Dendritic cell treated with granulocyte-macrophage colony-stimulating factor and Interleukin-4, amounts not matched to agents 40 ng/mL and 50 ng/mL, for 4 days (primary cell): ENCODE measurements at regions not wholly inside any gene's neighbourhood (a gene's known extent, or its start where the extent isn't known, plus 50 kb on each side); places are given as distances from the start of the nearest gene placed in this dataset.

Experiments
- H3K27ac Mint-ChIP-seq: one replicate; pipeline ENCODE4 v1.8.0; 2022; ENCODE audit warnings: mild to moderate bottlenecking, mixed read lengths
- H3K27me3 Mint-ChIP-seq: one replicate; pipeline ENCODE4 v1.8.0; 2022; ENCODE audit warnings: mild to moderate bottlenecking, mixed read lengths
- H3K36me3 Mint-ChIP-seq: one replicate; pipeline ENCODE4 v1.8.0; 2022; ENCODE audit warnings: low read depth, mixed read lengths
- H3K4me1 Mint-ChIP-seq: one replicate; pipeline ENCODE4 v1.8.0; 2022; ENCODE audit warnings: low read depth, mixed read lengths
- H3K4me3 Mint-ChIP-seq: one replicate; pipeline ENCODE4 v1.8.0; 2022; ENCODE audit warnings: mild to moderate bottlenecking, moderate library complexity, mixed read lengths
- H3K9me3 Mint-ChIP-seq: one replicate; pipeline ENCODE4 v1.8.0; 2022; ENCODE audit warnings: mixed read lengths
- intact Hi-C: fragments of 100-400 bp; cut with micrococcal nuclease; formaldehyde crosslinking; loops from one replicate; pipeline ENCODE4 v1.15.0; 2022

GRCh38 chr5:68423154-68423811, 207.7 kb downstream of the PIK3R1 start:
- Mint-ChIP-seq H3K27ac (peak overlapping the region; percentile 8), H3K4me3 (no peak overlapping the region), H3K9me3 (no peaks in the 10 kb centered on the region), H3K36me3 (no peaks in the 10 kb centered on the region), H3K4me1 (peaks cover 53% of the 10 kb centered on the region), H3K27me3 (peaks cover 18% of the 10 kb centered on the region)
- intact Hi-C loops, result no loop called here

- intact Hi-C loops, result no loop called here
- Mint-ChIP-seq H3K9me3 (no peaks in the 10 kb centered on the region), H3K27me3 (peaks cover 23% of the 10 kb centered on the region), H3K36me3 (no peaks in the 10 kb centered on the region), H3K4me1 (peaks cover 44% of the 10 kb centered on the region), H3K27ac (no peak overlapping the region), H3K4me3 (no peak overlapping the region)
Measured at GRCh38 chr5:68424799-68425537, 209.4 kb downstream of the PIK3R1 start.

- Mint-ChIP-seq H3K27ac (no peak overlapping the region), H3K36me3 (no peaks in the 10 kb centered on the region), H3K27me3 (peaks cover 25% of the 10 kb centered on the region), H3K4me3 (no peak overlapping the region), H3K4me1 (peaks cover 36% of the 10 kb centered on the region), H3K9me3 (no peaks in the 10 kb centered on the region)
- intact Hi-C loops, result no loop called here
Measured at GRCh38 chr5:68426586-68426985, 211.0 kb downstream of the PIK3R1 start.

- no peak overlapping the region for H3K4me3 Mint-ChIP-seq
- H3K27ac Mint-ChIP-seq, result no peak overlapping the region
- H3K4me1 Mint-ChIP-seq, result peaks cover 38% of the 10 kb centered on the region
Measured at GRCh38 chr5:68428231-68428811, 212.8 kb downstream of the PIK3R1 start.

GRCh38 chr5:68429510-68429909, 214.0 kb downstream of the PIK3R1 start:
- intact Hi-C loops, result no loop called here
- H3K9me3 Mint-ChIP-seq, result no peaks in the 10 kb centered on the region
- peaks cover 40% of the 10 kb centered on the region for H3K4me1 Mint-ChIP-seq
- no peaks in the 10 kb centered on the region for H3K36me3 Mint-ChIP-seq
- peaks cover 23% of the 10 kb centered on the region for H3K27me3 Mint-ChIP-seq
- no peak overlapping the region for H3K4me3 Mint-ChIP-seq
- H3K27ac Mint-ChIP-seq, result no peak overlapping the region

More at GRCh38 chr5:68428231-68428811, 212.8 kb downstream of the PIK3R1 start:
- Mint-ChIP-seq H3K36me3 (no peaks in the 10 kb centered on the region), H3K9me3 (no peaks in the 10 kb centered on the region), H3K27me3 (peaks cover 23% of the 10 kb centered on the region)
- intact Hi-C loops, result no loop called here

- Mint-ChIP-seq H3K9me3 (no peaks in the 10 kb centered on the region), H3K27ac (no peak overlapping the region), H3K4me3 (no peak overlapping the region), H3K4me1 (peaks cover 41% of the 10 kb centered on the region), H3K27me3 (peaks cover 23% of the 10 kb centered on the region), H3K36me3 (no peaks in the 10 kb centered on the region)
- intact Hi-C loops, result no loop called here
Measured at GRCh38 chr5:68430279-68430678, 214.7 kb downstream of the PIK3R1 start.

- H3K4me1 Mint-ChIP-seq, result peaks cover 44% of the 10 kb centered on the region
- H3K4me3 Mint-ChIP-seq, result no peak overlapping the region
- H3K27me3 Mint-ChIP-seq, result peaks cover 23% of the 10 kb centered on the region
- intact Hi-C loops, result no loop called here
- H3K9me3 Mint-ChIP-seq, result no peaks in the 10 kb centered on the region
- no peak overlapping the region for H3K27ac Mint-ChIP-seq
- H3K36me3 Mint-ChIP-seq, result no peaks in the 10 kb centered on the region
Measured at GRCh38 chr5:68431186-68431585, 215.6 kb downstream of the PIK3R1 start.

GRCh38 chr5:68431601-68432337, 216.2 kb downstream of the PIK3R1 start:
- Mint-ChIP-seq H3K27ac (no peak overlapping the region), H3K36me3 (no peaks in the 10 kb centered on the region), H3K9me3 (no peaks in the 10 kb centered on the region), H3K4me1 (peaks cover 50% of the 10 kb centered on the region), H3K27me3 (peaks cover 21% of the 10 kb centered on the region), H3K4me3 (no peak overlapping the region)
- intact Hi-C loops, result no loop called here

- H3K4me1 Mint-ChIP-seq, result peaks cover 54% of the 10 kb centered on the region
- intact Hi-C loops, result no loop called here
- no peaks in the 10 kb centered on the region for H3K36me3 Mint-ChIP-seq
Measured at GRCh38 chr5:68432682-68433081, 217.1 kb downstream of the PIK3R1 start.

GRCh38 chr5:68433526-68433922, 218.0 kb downstream of the PIK3R1 start:
- Mint-ChIP-seq H3K36me3 (no peaks in the 10 kb centered on the region), H3K27ac (peak overlapping the region; percentile 97), H3K27me3 (peaks cover 19% of the 10 kb centered on the region), H3K9me3 (no peaks in the 10 kb centered on the region), H3K4me1 (peaks cover 54% of the 10 kb centered on the region), H3K4me3 (peak overlapping the region; percentile 61)
- intact Hi-C loops, result no loop called here

More at GRCh38 chr5:68432682-68433081, 217.1 kb downstream of the PIK3R1 start:
- Mint-ChIP-seq H3K4me3 (no peak overlapping the region), H3K27me3 (peaks cover 17% of the 10 kb centered on the region), H3K9me3 (no peaks in the 10 kb centered on the region), H3K27ac (peak overlapping the region; percentile 97)

GRCh38 chr5:68433923-68434879, 218.6 kb downstream of the PIK3R1 start:
- H3K36me3 Mint-ChIP-seq, result no peaks in the 10 kb centered on the region
- peak overlapping the region; percentile 97 for H3K27ac Mint-ChIP-seq
- no peaks in the 10 kb centered on the region for H3K9me3 Mint-ChIP-seq
- intact Hi-C loops, result loop anchor here (1.0 kb wide), 1 partner anchor 103 kb away; no protein-coding TSS in a partner anchor
- peaks cover 54% of the 10 kb centered on the region for H3K4me1 Mint-ChIP-seq
- peak overlapping the region; percentile 61 for H3K4me3 Mint-ChIP-seq
- peaks cover 17% of the 10 kb centered on the region for H3K27me3 Mint-ChIP-seq

GRCh38 chr5:68435611-68436010, 220.1 kb downstream of the PIK3R1 start:
- intact Hi-C loops, result no loop called here
- Mint-ChIP-seq H3K27ac (peak overlapping the region; percentile 97), H3K4me1 (peaks cover 66% of the 10 kb centered on the region), H3K9me3 (peaks cover 11% of the 10 kb centered on the region), H3K36me3 (peaks cover 8% of the 10 kb centered on the region), H3K27me3 (peaks cover 16% of the 10 kb centered on the region), H3K4me3 (peak overlapping the region; percentile 23)
